ENCODE measurements at regions not wholly inside any gene's neighbourhood (a gene's known extent, or its start where the extent isn't known, plus 50 kb on each side); places are given as distances from the start of the nearest gene placed in this dataset.
"Not testable (repeated sequence)": the region's sequence is repeated elsewhere in the genome, so short reads cannot be mapped to it uniquely, and the experiment has no call there.

GRCh38 chr7:69540287-69540686 lies 58.0 kb upstream of the AUTS2 start:
- WGBS, 2 donors (ENCODE audit: low coverage in 1 of 2) = 85 to 87% methylated on average over 3 of the region's 3 CpGs
- H3K36me3 ChIP-seq = no peaks in the 10 kb centered on the region
- no peaks in the 10 kb centered on the region for H3K4me1 ChIP-seq
- no peak overlapping the region for H3K4me3 ChIP-seq
- peaks cover 0 to 10% (median 0%) of the 10 kb centered on the region in 3 donors for H3K9me3 ChIP-seq
- no peaks in the 10 kb centered on the region for H3K27me3 ChIP-seq
- ATAC-seq = no peak
- no peak for TF ChIP-seq EP300 (IDR thresholded peaks at IDR 0.05)
- TF ChIP-seq POLR2AphosphoS5 (IDR thresholded peaks at IDR 0.05) = no peak
- TF ChIP-seq CTCF (IDR thresholded peaks at IDR 0.05) = no peak
- no peak for TF ChIP-seq POLR2A (IDR thresholded peaks at IDR 0.05)
- no peak overlapping the region for H3K27ac ChIP-seq

GRCh38 chr7:69541779-69542432 lies 56.4 kb upstream of the AUTS2 start:
- not testable (repeated sequence) for H3K4me1 ChIP-seq, ATAC-seq, H3K27me3 ChIP-seq, H3K36me3 ChIP-seq, H3K9me3 ChIP-seq, H3K27ac ChIP-seq, H3K4me3 ChIP-seq
- 84 to 88% methylated on average over 1 to 6 of the region's 6 CpGs for WGBS, 2 donors (ENCODE audit: low coverage in 1 of 2)

GRCh38 chr7:69545175-69545574 lies 53.1 kb upstream of the AUTS2 start:
- no peak for ATAC-seq
- Histone ChIP-seq H3K36me3 (no peaks in the 10 kb centered on the region), H3K27ac (no peak overlapping the region), H3K9me3 (peaks cover 0 to 10% (median 0%) of the 10 kb centered on the region in 3 donors), H3K4me3 (no peak overlapping the region), H3K4me1 (no peaks in the 10 kb centered on the region), H3K27me3 (no peaks in the 10 kb centered on the region)
- 75 to 100% methylated on average over 1 of the region's 1 CpG for WGBS, 2 donors (ENCODE audit: low coverage in 1 of 2)
- TF ChIP-seq EP300 (IDR thresholded peaks at IDR 0.05) = no peak
- TF ChIP-seq CTCF (IDR thresholded peaks at IDR 0.05) = no peak
- no peak for TF ChIP-seq POLR2AphosphoS5 (IDR thresholded peaks at IDR 0.05)
- TF ChIP-seq POLR2A (IDR thresholded peaks at IDR 0.05) = no peak

Small RNA genes in the stretch of these regions (small RNA-seq; reads per million reads assigned to genes)
- gene MTATP6P21 (0 reads per million in 4 donors), gene RF00019 (0 reads per million in 4 donors), gene RNA5SP231 (0 reads per million in 4 donors), gene RNU6-229P (0 reads per million in 4 donors), gene RNU6-832P (0 reads per million in 4 donors)

Data from gastroesophageal sphincter (tissue), 4 donors.